ENCODE measurements at regions not wholly inside any gene's neighbourhood (a gene's known extent, or its start where the extent isn't known, plus 50 kb on each side); places are given as distances from the start of the nearest gene placed in this dataset.

- TF ChIP-seq ZNF395 (CRISPR knock-in tag; IDR thresholded peaks at IDR 0.05) (no peak), ETV6 (IDR thresholded peaks at IDR 0.05; ENCODE audit: borderline replicate concordance in 1 of 2, low read depth in 2 of 2, low read length in 1 of 2) (no peak), ETV6 (CRISPR knock-in tag; IDR thresholded peaks at IDR 0.05; ENCODE audit: borderline replicate concordance) (no peak), YY1 (IDR thresholded peaks at IDR 0.05; ENCODE audit: borderline replicate concordance in 1 of 3, control insufficient read depth in 1 of 3, extremely low read depth in 1 of 3, insufficient read depth in 3 of 3, insufficient read length in 1 of 3, insufficient replicate concordance in 2 of 3, low read depth in 1 of 3, low read length in 2 of 3) (peak in 1 of 3 experiments; percentile 41), RAD21 (CRISPR knock-in tag; conservative IDR thresholded peaks at IDR 0.05 in 1 of 2, IDR thresholded peaks at IDR 0.05 in 1 of 2) (peak; percentile 81 to 89), FIP1L1 (IDR thresholded peaks at IDR 0.05; ENCODE audit: low read depth, low read length, poor library complexity, severe bottlenecking) (no peak), IRF1 (CRISPR knock-in tag; IDR thresholded peaks at IDR 0.05; ENCODE audit: borderline replicate concordance) (no peak), AFF1 (IDR thresholded peaks at IDR 0.05; ENCODE audit: low read depth in 1 of 2, partially characterized antibody in 2 of 2) (no peak), MNT (conservative IDR thresholded peaks at IDR 0.05) (0 out of 4 replicates have a peak, but pooled peaks of 1 of the 2 experiments have one; percentile 39), SAFB (IDR thresholded peaks at IDR 0.05; ENCODE audit: borderline replicate concordance, low read depth, low read length) (peak; percentile 73; the same call in 1 of the 2 replicates), ZNF696 (CRISPR knock-in tag; conservative IDR thresholded peaks at IDR 0.05) (no peak), ZBTB49 (CRISPR knock-in tag; IDR thresholded peaks at IDR 0.05; ENCODE audit: borderline replicate concordance) (no peak), CTBP1 (IDR thresholded peaks at IDR 0.05; ENCODE audit: borderline replicate concordance) (no peak; the same call in 1 of the 2 replicates)
Measured at GRCh38 chr17:6913608-6914443, 82.0 kb upstream of the ALOX12 start (continued).

Data from K562 (cell line).